RPMI8226 (cell line): ENCODE measurements at regions not wholly inside any gene's neighbourhood (a gene's known extent, or its start where the extent isn't known, plus 50 kb on each side); places are given as distances from the start of the nearest gene placed in this dataset.
"Not testable (repeated sequence)": the region's sequence is repeated elsewhere in the genome, so short reads cannot be mapped to it uniquely, and the experiment has no call there.

Experiments
- DNase-seq: peaks from one replicate; pipeline ENCODE4 v3.0.0-alpha.2; 2015

GRCh38 chr9:89674667-89675057, 69.8 kb downstream of the GADD45G start:
- no peak for DNase-seq

- DNase-seq: no peak
These were observed 70.4 kb downstream of the GADD45G start for GRCh38 chr9:89675058-89675742.

GRCh38 chr9:89676281-89676680, 71.5 kb downstream of the GADD45G start:
- DNase-seq: peak; percentile 89

GRCh38 chr9:89677702-89678395, 73.0 kb downstream of the GADD45G start:
- DNase-seq: peak; percentile 30

- DNase-seq: no peak
These were observed 73.7 kb downstream of the GADD45G start for GRCh38 chr9:89678396-89679015.

GRCh38 chr9:89679016-89679415, 74.2 kb downstream of the GADD45G start:
- no peak for DNase-seq

GRCh38 chr9:89679581-89679980, 74.8 kb downstream of the GADD45G start:
- DNase-seq: no peak

- no peak for DNase-seq
These were observed 76.0 kb downstream of the GADD45G start for GRCh38 chr9:89680547-89681467.

GRCh38 chr9:89681468-89681859, 76.7 kb downstream of the GADD45G start:
- not testable (repeated sequence) for DNase-seq

- DNase-seq: no peak
These were observed 78.8 kb downstream of the GADD45G start for GRCh38 chr9:89683626-89684025.

GRCh38 chr9:89684218-89684617, 79.4 kb downstream of the GADD45G start:
- no peak for DNase-seq

- DNase-seq: no peak
These were observed 80.3 kb downstream of the GADD45G start for GRCh38 chr9:89684912-89685636.

GRCh38 chr9:89685698-89686097, 80.9 kb downstream of the GADD45G start:
- DNase-seq: no peak

- DNase-seq: no peak
These were observed 81.3 kb downstream of the GADD45G start for GRCh38 chr9:89686126-89686525.

- DNase-seq: no peak
These were observed 81.8 kb downstream of the GADD45G start for GRCh38 chr9:89686621-89687020.

- no peak for DNase-seq
These were observed 82.4 kb downstream of the GADD45G start for GRCh38 chr9:89687188-89687587.

GRCh38 chr9:89687848-89688247, 83.0 kb downstream of the GADD45G start:
- no peak for DNase-seq

GRCh38 chr9:89689321-89689720, 84.5 kb downstream of the GADD45G start:
- DNase-seq: not testable (repeated sequence)

GRCh38 chr9:89690334-89690912, 85.6 kb downstream of the GADD45G start:
- peak; percentile 75 for DNase-seq

- DNase-seq: no peak
These were observed 90.7 kb downstream of the GADD45G start for GRCh38 chr9:89695441-89695891.

GRCh38 chr9:89695979-89696378, 91.2 kb downstream of the GADD45G start:
- DNase-seq: not testable (repeated sequence)

- no peak for DNase-seq
These were observed 92.0 kb downstream of the GADD45G start for GRCh38 chr9:89696780-89697179.
